ENCODE measurements at regions not wholly inside any gene's neighbourhood (a gene's known extent, or its start where the extent isn't known, plus 50 kb on each side); places are given as distances from the start of the nearest gene placed in this dataset.

GRCh38 chr18:32612651-32613050 lies 142.0 kb upstream of the GAREM1 start:
- Histone ChIP-seq H2AFZ (ENCODE audit: low read length) (no peak overlapping the region), H3K9me3 (ENCODE audit: insufficient read depth, low read depth, low read length) (no peaks in the 10 kb centered on the region), H3K9ac (ENCODE audit: low read depth, low read length, poor library complexity, severe bottlenecking) (no peak overlapping the region), H3K4me1 (ENCODE audit: insufficient read depth, low read length, poor library complexity, severe bottlenecking) (no peaks in the 10 kb centered on the region), H3K4me2 (ENCODE audit: low read depth, low read length, poor library complexity, severe bottlenecking) (no peak overlapping the region), H3K79me2 (ENCODE audit: insufficient read depth, low read length) (no peaks in the 10 kb centered on the region), H4K20me1 (ENCODE audit: insufficient read depth, low read length, poor library complexity, severe bottlenecking) (no peaks in the 10 kb centered on the region), H3K9me2 (replicated peaks; ENCODE audit: low read depth, low read length) (no peaks in the 10 kb centered on the region), H3K36me3 (ENCODE audit: insufficient read depth, low read length) (no peaks in the 10 kb centered on the region), H3F3A (ENCODE audit: low read depth) (no peaks in the 10 kb centered on the region), H3K27me3 (ENCODE audit: insufficient read depth, low read length, poor library complexity, severe bottlenecking) (no peaks in the 10 kb centered on the region), H3K4me3 (ENCODE audit: low read length, poor library complexity, severe bottlenecking) (no peak overlapping the region)
- no peak for TF ChIP-seq EZH2phosphoT487 (IDR thresholded peaks at IDR 0.05; ENCODE audit: borderline replicate concordance)
- TF ChIP-seq, protein P1, sequence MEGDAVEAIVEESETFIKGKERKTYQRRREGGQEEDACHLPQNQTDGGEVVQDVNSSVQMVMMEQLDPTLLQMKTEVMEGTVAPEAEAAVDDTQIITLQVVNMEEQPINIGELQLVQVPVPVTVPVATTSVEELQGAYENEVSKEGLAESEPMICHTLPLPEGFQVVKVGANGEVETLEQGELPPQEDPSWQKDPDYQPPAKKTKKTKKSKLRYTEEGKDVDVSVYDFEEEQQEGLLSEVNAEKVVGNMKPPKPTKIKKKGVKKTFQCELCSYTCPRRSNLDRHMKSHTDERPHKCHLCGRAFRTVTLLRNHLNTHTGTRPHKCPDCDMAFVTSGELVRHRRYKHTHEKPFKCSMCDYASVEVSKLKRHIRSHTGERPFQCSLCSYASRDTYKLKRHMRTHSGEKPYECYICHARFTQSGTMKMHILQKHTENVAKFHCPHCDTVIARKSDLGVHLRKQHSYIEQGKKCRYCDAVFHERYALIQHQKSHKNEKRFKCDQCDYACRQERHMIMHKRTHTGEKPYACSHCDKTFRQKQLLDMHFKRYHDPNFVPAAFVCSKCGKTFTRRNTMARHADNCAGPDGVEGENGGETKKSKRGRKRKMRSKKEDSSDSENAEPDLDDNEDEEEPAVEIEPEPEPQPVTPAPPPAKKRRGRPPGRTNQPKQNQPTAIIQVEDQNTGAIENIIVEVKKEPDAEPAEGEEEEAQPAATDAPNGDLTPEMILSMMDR (conservative IDR thresholded peaks at IDR 0.05; ENCODE audit: low read length) = no peak

- H3K36me3 ChIP-seq (ENCODE audit: insufficient read depth, low read length) = no peaks in the 10 kb centered on the region
- H4K20me1 ChIP-seq (ENCODE audit: insufficient read depth, low read length, poor library complexity, severe bottlenecking) = no peaks in the 10 kb centered on the region
- no peaks in the 10 kb centered on the region for H3F3A ChIP-seq (ENCODE audit: low read depth)
- H3K4me1 ChIP-seq (ENCODE audit: insufficient read depth, low read length, poor library complexity, severe bottlenecking) = no peaks in the 10 kb centered on the region
- no peak overlapping the region for H3K4me3 ChIP-seq (ENCODE audit: low read length, poor library complexity, severe bottlenecking)
- no peaks in the 10 kb centered on the region for H3K9me3 ChIP-seq (ENCODE audit: insufficient read depth, low read depth, low read length)
- no peaks in the 10 kb centered on the region for H3K79me2 ChIP-seq (ENCODE audit: insufficient read depth, low read length)
- H3K9ac ChIP-seq (ENCODE audit: low read depth, low read length, poor library complexity, severe bottlenecking) = no peak overlapping the region
- H3K9me2 ChIP-seq (replicated peaks; ENCODE audit: low read depth, low read length) = no peaks in the 10 kb centered on the region
- no peaks in the 10 kb centered on the region for H3K27me3 ChIP-seq (ENCODE audit: insufficient read depth, low read length, poor library complexity, severe bottlenecking)
- no peak overlapping the region for H2AFZ ChIP-seq (ENCODE audit: low read length)
- no peak for TF ChIP-seq EZH2phosphoT487 (IDR thresholded peaks at IDR 0.05; ENCODE audit: borderline replicate concordance)
- TF ChIP-seq, protein P1 (conservative IDR thresholded peaks at IDR 0.05; ENCODE audit: low read length) = no peak
- no peak overlapping the region for H3K4me2 ChIP-seq (ENCODE audit: low read depth, low read length, poor library complexity, severe bottlenecking)
Measured at GRCh38 chr18:32610176-32610575, 139.5 kb upstream of the GAREM1 start.

GRCh38 chr18:32607816-32608215 lies 137.1 kb upstream of the GAREM1 start:
- Histone ChIP-seq H3K9me3 (ENCODE audit: insufficient read depth, low read depth, low read length) (no peaks in the 10 kb centered on the region), H3K36me3 (ENCODE audit: insufficient read depth, low read length) (no peaks in the 10 kb centered on the region), H3K4me3 (ENCODE audit: low read length, poor library complexity, severe bottlenecking) (no peak overlapping the region), H3F3A (ENCODE audit: low read depth) (no peaks in the 10 kb centered on the region), H3K27me3 (ENCODE audit: insufficient read depth, low read length, poor library complexity, severe bottlenecking) (no peaks in the 10 kb centered on the region), H3K9ac (ENCODE audit: low read depth, low read length, poor library complexity, severe bottlenecking) (no peak overlapping the region), H2AFZ (ENCODE audit: low read length) (no peak overlapping the region), H4K20me1 (ENCODE audit: insufficient read depth, low read length, poor library complexity, severe bottlenecking) (no peaks in the 10 kb centered on the region), H3K4me1 (ENCODE audit: insufficient read depth, low read length, poor library complexity, severe bottlenecking) (no peaks in the 10 kb centered on the region), H3K9me2 (replicated peaks; ENCODE audit: low read depth, low read length) (no peaks in the 10 kb centered on the region), H3K79me2 (ENCODE audit: insufficient read depth, low read length) (no peaks in the 10 kb centered on the region), H3K4me2 (ENCODE audit: low read depth, low read length, poor library complexity, severe bottlenecking) (no peak overlapping the region)
- TF ChIP-seq, protein P1 (conservative IDR thresholded peaks at IDR 0.05; ENCODE audit: low read length) = no peak
- TF ChIP-seq EZH2phosphoT487 (IDR thresholded peaks at IDR 0.05; ENCODE audit: borderline replicate concordance) = no peak

Measured in Loucy (cell line).